Neural cell (in vitro differentiated cells): ENCODE measurements at regions not wholly inside any gene's neighbourhood (a gene's known extent, or its start where the extent isn't known, plus 50 kb on each side); places are given as distances from the start of the nearest gene placed in this dataset.

Experiments
- POLR2AphosphoS5 ChIP-seq: IDR thresholded peaks from 2 replicates; pipeline ENCODE4 v1.6.1; 2012
- TF ChIP-seq, protein P1 (sequence below): fragments of 450-650 bp; IDR thresholded peaks from 2 replicates; pipeline ENCODE4 v1.5.1; 2014; ENCODE audit warnings: antibody characterized with exemption, mild to moderate bottlenecking, moderate library complexity; ENCODE audit not compliant: poor library complexity, severe bottlenecking

DNA sequence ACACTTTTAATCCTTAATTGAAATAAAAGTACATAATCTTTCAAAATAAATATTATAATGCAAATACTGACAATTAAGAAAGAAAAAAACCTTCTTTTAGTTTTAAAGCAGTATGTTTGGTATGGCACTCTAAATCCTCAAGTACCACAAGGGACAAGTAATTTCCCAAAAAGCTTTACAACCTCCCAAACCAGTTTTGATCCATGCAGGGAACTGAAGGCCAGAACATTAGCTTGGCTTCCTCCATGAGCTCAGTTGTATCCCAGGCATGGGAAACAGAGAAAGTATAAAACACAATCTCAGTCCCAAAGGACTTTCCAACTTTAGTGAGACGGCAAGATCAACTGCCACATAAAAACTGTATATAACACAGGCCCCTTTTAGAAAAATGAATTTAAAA is 82.2 kb downstream of the ZNF330 start:
- TF ChIP-seq, protein P1, sequence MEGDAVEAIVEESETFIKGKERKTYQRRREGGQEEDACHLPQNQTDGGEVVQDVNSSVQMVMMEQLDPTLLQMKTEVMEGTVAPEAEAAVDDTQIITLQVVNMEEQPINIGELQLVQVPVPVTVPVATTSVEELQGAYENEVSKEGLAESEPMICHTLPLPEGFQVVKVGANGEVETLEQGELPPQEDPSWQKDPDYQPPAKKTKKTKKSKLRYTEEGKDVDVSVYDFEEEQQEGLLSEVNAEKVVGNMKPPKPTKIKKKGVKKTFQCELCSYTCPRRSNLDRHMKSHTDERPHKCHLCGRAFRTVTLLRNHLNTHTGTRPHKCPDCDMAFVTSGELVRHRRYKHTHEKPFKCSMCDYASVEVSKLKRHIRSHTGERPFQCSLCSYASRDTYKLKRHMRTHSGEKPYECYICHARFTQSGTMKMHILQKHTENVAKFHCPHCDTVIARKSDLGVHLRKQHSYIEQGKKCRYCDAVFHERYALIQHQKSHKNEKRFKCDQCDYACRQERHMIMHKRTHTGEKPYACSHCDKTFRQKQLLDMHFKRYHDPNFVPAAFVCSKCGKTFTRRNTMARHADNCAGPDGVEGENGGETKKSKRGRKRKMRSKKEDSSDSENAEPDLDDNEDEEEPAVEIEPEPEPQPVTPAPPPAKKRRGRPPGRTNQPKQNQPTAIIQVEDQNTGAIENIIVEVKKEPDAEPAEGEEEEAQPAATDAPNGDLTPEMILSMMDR, result no peak
- TF ChIP-seq POLR2AphosphoS5, result no peak
